BE2C (cell line): ENCODE measurements at regions not wholly inside any gene's neighbourhood (a gene's known extent, or its start where the extent isn't known, plus 50 kb on each side); places are given as distances from the start of the nearest gene placed in this dataset.
"Not testable (repeated sequence)": the region's sequence is repeated elsewhere in the genome, so short reads cannot be mapped to it uniquely, and the experiment has no call there.

ENCODE experiments used
- DNase-seq: peaks from one replicate; pipeline ENCODE4 v3.0.0-alpha.2; 2020
- H3K27me3 ChIP-seq: fragments of 250-450 bp; sonication (Bioruptor Pico); 2 replicates; pipeline ENCODE4 v1.5.1; 2020; ENCODE audit warnings: mild to moderate bottlenecking
- H3K36me3 ChIP-seq: fragments of 250-450 bp; sonication (Bioruptor Pico); 2 replicates; pipeline ENCODE4 v1.5.1; 2020; ENCODE audit warnings: mild to moderate bottlenecking
- H3K4me1 ChIP-seq: fragments of 250-450 bp; sonication (Bioruptor Pico); 2 replicates; pipeline ENCODE4 v1.5.1; 2020
- H3K4me3 ChIP-seq: 2 replicates; pipeline ENCODE4 v1.5.1; 2011; ENCODE audit warnings: low read depth, low read length
- H3K9me3 ChIP-seq: fragments of 250-450 bp; sonication (Bioruptor Pico); 2 replicates; pipeline ENCODE4 v1.5.1; 2020
- CTCF ChIP-seq: IDR thresholded peaks from 2 replicates; pipeline ENCODE4 v1.5.1; 2012; ENCODE audit warnings: mild to moderate bottlenecking, low read depth, low read length

GRCh38 chr4:118535788-118536187 is 149.4 kb upstream of the METTL14 start:
- H3K4me3 ChIP-seq, H3K36me3 ChIP-seq, H3K4me1 ChIP-seq, H3K27me3 ChIP-seq, H3K9me3 ChIP-seq, DNase-seq: not testable (repeated sequence)

- H3K9me3 ChIP-seq, DNase-seq, H3K27me3 ChIP-seq, H3K4me3 ChIP-seq, H3K4me1 ChIP-seq, H3K36me3 ChIP-seq: not testable (repeated sequence)
- peak; percentile 15; the same call in 1 of the 2 replicates for TF ChIP-seq CTCF
Observed at GRCh38 chr4:118539412-118540077, 145.6 kb upstream of the METTL14 start.

GRCh38 chr4:118556576-118556975 is 128.6 kb upstream of the METTL14 start:
- H3K36me3 ChIP-seq, H3K27me3 ChIP-seq, H3K9me3 ChIP-seq, H3K4me3 ChIP-seq, DNase-seq, H3K4me1 ChIP-seq: not testable (repeated sequence)

- no peaks in the 10 kb centered on the region for H3K27me3 ChIP-seq
- H3K36me3 ChIP-seq = no peaks in the 10 kb centered on the region
- no peak for DNase-seq
- H3K9me3 ChIP-seq = no peaks in the 10 kb centered on the region
- H3K4me3 ChIP-seq = no peak overlapping the region
- no peak for TF ChIP-seq CTCF
- H3K4me1 ChIP-seq = no peaks in the 10 kb centered on the region
Observed at GRCh38 chr4:118557298-118557851, 127.8 kb upstream of the METTL14 start.

GRCh38 chr4:118558188-118558587 is 127.0 kb upstream of the METTL14 start:
- not testable (repeated sequence) for H3K4me1 ChIP-seq, DNase-seq, H3K27me3 ChIP-seq, H3K4me3 ChIP-seq, H3K36me3 ChIP-seq, H3K9me3 ChIP-seq

- H3K27me3 ChIP-seq, DNase-seq, H3K4me3 ChIP-seq, H3K36me3 ChIP-seq, H3K4me1 ChIP-seq, H3K9me3 ChIP-seq: not testable (repeated sequence)
Observed at GRCh38 chr4:118561559-118561958, 123.6 kb upstream of the METTL14 start.

GRCh38 chr4:118566003-118566513 is 119.1 kb upstream of the METTL14 start:
- not testable (repeated sequence) for H3K4me1 ChIP-seq, H3K27me3 ChIP-seq, DNase-seq, H3K36me3 ChIP-seq, H3K9me3 ChIP-seq, H3K4me3 ChIP-seq

GRCh38 chr4:118572991-118573390 is 112.2 kb upstream of the METTL14 start:
- not testable (repeated sequence) for H3K9me3 ChIP-seq, H3K4me1 ChIP-seq, H3K36me3 ChIP-seq, H3K4me3 ChIP-seq, DNase-seq, H3K27me3 ChIP-seq

GRCh38 chr4:118574251-118574913 is 110.8 kb upstream of the METTL14 start:
- not testable (repeated sequence) for H3K27me3 ChIP-seq, H3K4me1 ChIP-seq, H3K4me3 ChIP-seq, H3K36me3 ChIP-seq, DNase-seq, H3K9me3 ChIP-seq

- H3K4me3 ChIP-seq, H3K4me1 ChIP-seq, H3K36me3 ChIP-seq, H3K9me3 ChIP-seq, H3K27me3 ChIP-seq, DNase-seq: not testable (repeated sequence)
Observed at GRCh38 chr4:118575057-118575456, 110.1 kb upstream of the METTL14 start.

- not testable (repeated sequence) for H3K27me3 ChIP-seq, H3K4me1 ChIP-seq, H3K9me3 ChIP-seq, H3K4me3 ChIP-seq, H3K36me3 ChIP-seq, DNase-seq
Observed at GRCh38 chr4:118575726-118576125, 109.5 kb upstream of the METTL14 start.

GRCh38 chr4:118576709-118577219 is 108.4 kb upstream of the METTL14 start:
- DNase-seq, H3K4me3 ChIP-seq, H3K9me3 ChIP-seq, H3K36me3 ChIP-seq, H3K27me3 ChIP-seq, H3K4me1 ChIP-seq: not testable (repeated sequence)
